H1 (cell line): ENCODE measurements at regions not wholly inside any gene's neighbourhood (a gene's known extent, or its start where the extent isn't known, plus 50 kb on each side); places are given as distances from the start of the nearest gene placed in this dataset.

ENCODE experiments used
- CTCF ChIA-PET: fragments of 300-600 bp; sonication (Branson Sonifier 250); formaldehyde crosslinking; loops from one replicate; lab custom pipeline; 2021; ENCODE audit not compliant: partially characterized antibody; lab: Charles Lee
- POLR2A ChIA-PET: fragments of 300-600 bp; sonication (Branson Sonifier 250); formaldehyde crosslinking; loops from one replicate; lab custom pipeline; 2021; ENCODE audit warnings: inconsistent platforms; ENCODE audit not compliant: partially characterized antibody; lab: Charles Lee
- DNase-seq, 2 experiments: peaks; one replicate each; pipeline versions ENCODE4 v3.0.0 to v3.0.0-alpha.2; 2010 to 2022; ENCODE audit warnings: low spot score in 2 of 2, low read depth in 1 of 2, mixed read lengths in 1 of 2
- FAIRE-seq: peaks from 2 replicates; lab custom pipeline; 2011; peaks lifted over from hg19 to GRCh38; lab: Jason Lieb, UNC
- H2AFZ ChIP-seq: 2 replicates; pipeline ENCODE4 v1.8.1; 2012; ENCODE audit warnings: low read length, inconsistent platforms
- H2AK5ac ChIP-seq: 2 replicates; pipeline ENCODE4 v1.6.1; 2013; ENCODE audit warnings: low read depth, low read length
- H2BK120ac ChIP-seq: replicated peaks from 2 replicates; pipeline ENCODE3; 2013; ENCODE audit warnings: low read depth, low read length, inconsistent platforms
- H2BK12ac ChIP-seq: 2 replicates; pipeline ENCODE4 v1.6.1; 2013; ENCODE audit warnings: low read depth, low read length
- H2BK15ac ChIP-seq: 2 replicates; pipeline ENCODE4 v1.6.1; 2013; ENCODE audit warnings: low read length
- H2BK20ac ChIP-seq: 2 replicates; pipeline ENCODE4 v1.6.1; 2013; ENCODE audit warnings: low read length
- H2BK5ac ChIP-seq: 2 replicates; pipeline ENCODE4 v1.6.1; 2013; ENCODE audit warnings: low read depth, low read length
- H3K14ac ChIP-seq: 2 replicates; pipeline ENCODE4 v1.6.1; 2013; ENCODE audit warnings: inconsistent platforms; ENCODE audit not compliant: insufficient read length
- H3K18ac ChIP-seq: 2 replicates; pipeline ENCODE4 v1.6.1; 2013; ENCODE audit warnings: low read length; ENCODE audit errors: extremely low read depth
- H3K23ac ChIP-seq: 2 replicates; pipeline ENCODE4 v1.6.1; 2013; ENCODE audit warnings: inconsistent platforms; ENCODE audit not compliant: insufficient read length
- H3K23me2 ChIP-seq: 2 replicates; pipeline ENCODE4 v1.6.1; 2013; ENCODE audit warnings: low read depth, low read length
- H3K27ac ChIP-seq: 2 replicates; pipeline ENCODE4 v1.6.1; 2011; ENCODE audit warnings: low read depth, low read length, inconsistent platforms
- H3K27me3 ChIP-seq, 4 experiments: replicated peaks in 1 of 4; 1 replicate in 1 of 4; 2 replicates in 3 of 4; pipeline versions ENCODE4 v1.6.1 to v1.8.1; 2011 to 2013; ENCODE audit warnings: low read length in 3 of 4, mild to moderate bottlenecking in 3 of 4, inconsistent platforms in 2 of 4, mixed read lengths in 2 of 4, moderate library complexity in 1 of 4; ENCODE audit not compliant: control insufficient read depth in 3 of 4, insufficient read depth in 3 of 4; ENCODE audit errors: extremely low read depth in 1 of 4
- H3K36me3 ChIP-seq, 4 experiments: 2 replicates each; pipeline versions ENCODE4 v1.6.1 to v1.8.1; 2011 to 2013; ENCODE audit warnings: mild to moderate bottlenecking in 4 of 4, low read length in 3 of 4, moderate library complexity in 2 of 4, control low read depth in 1 of 4, inconsistent platforms in 1 of 4; ENCODE audit not compliant: insufficient read depth in 4 of 4, control insufficient read depth in 2 of 4
- H3K4ac ChIP-seq: replicated peaks from 2 replicates; pipeline ENCODE3; 2013; ENCODE audit warnings: low read length, low read depth, mixed read lengths, inconsistent platforms; ENCODE audit not compliant: insufficient read length
- H3K4me1 ChIP-seq, 4 experiments: replicated peaks in 1 of 4; 1 replicate in 1 of 4; 2 replicates in 3 of 4; pipeline versions ENCODE4 v1.6.1 to v1.8.1; 2011 to 2013; ENCODE audit warnings: low read length in 3 of 4, inconsistent platforms in 2 of 4, mixed read lengths in 1 of 4; ENCODE audit not compliant: insufficient read depth in 4 of 4, control insufficient read depth in 3 of 4
- H3K4me2 ChIP-seq, 2 experiments: 2 replicates each; pipeline versions ENCODE4 v1.6.1 to v1.8.1; 2011 to 2013; ENCODE audit warnings: low read depth in 2 of 2, low read length in 2 of 2, control low read depth in 1 of 2, inconsistent platforms in 1 of 2, mild to moderate bottlenecking in 1 of 2; ENCODE audit not compliant: insufficient read depth in 1 of 2
- H3K4me3 ChIP-seq, 4 experiments: fragments of 200-600, 300-600 bp in 1 of 4; sonication (generic), shearing (Covaris generic), sonication (Bioruptor Twin) in 1 of 4; 2 replicates each; pipeline versions ENCODE4 v1.5.1 to v1.8.1; 2011 to 2016; ENCODE audit warnings: low read length in 4 of 4, low read depth in 3 of 4, control low read depth in 2 of 4, inconsistent platforms in 2 of 4, mild to moderate bottlenecking in 2 of 4, mixed read lengths in 1 of 4, moderate library complexity in 1 of 4; ENCODE audit not compliant: insufficient read depth in 2 of 4; ENCODE audit errors: extremely low read depth in 1 of 4
- H3K56ac ChIP-seq: replicated peaks from 2 replicates; pipeline ENCODE3; 2013; ENCODE audit warnings: low read depth, mild to moderate bottlenecking, mixed read lengths, low read length, inconsistent platforms; ENCODE audit not compliant: insufficient read length
- H3K79me1 ChIP-seq: 2 replicates; pipeline ENCODE4 v1.6.1; 2013; ENCODE audit warnings: low read depth, low read length, control low read depth
- H3K79me2 ChIP-seq, 2 experiments: 2 replicates each; pipeline versions ENCODE4 v1.6.1 to v1.8.1; 2012 to 2013; ENCODE audit warnings: low read length in 2 of 2, mild to moderate bottlenecking in 2 of 2, inconsistent platforms in 1 of 2; ENCODE audit not compliant: insufficient read depth in 2 of 2, control insufficient read depth in 1 of 2
- H3K9ac ChIP-seq, 4 experiments: replicated peaks in 1 of 4; 1 replicate in 1 of 4; 2 replicates in 3 of 4; pipeline versions ENCODE4 v1.6.1 to v1.8.1; 2011 to 2013; ENCODE audit warnings: low read depth in 3 of 4, low read length in 3 of 4, control low read depth in 2 of 4, mild to moderate bottlenecking in 2 of 4, moderate library complexity in 2 of 4, inconsistent platforms in 1 of 4; ENCODE audit errors: extremely low read depth in 1 of 4
- H3K9me3 ChIP-seq, 2 experiments: 2 replicates each; pipeline versions ENCODE4 v1.6.1 to v1.8.1; 2012 to 2013; ENCODE audit warnings: mild to moderate bottlenecking in 2 of 2, moderate library complexity in 2 of 2, control low read depth in 1 of 2, inconsistent platforms in 1 of 2, low read depth in 1 of 2, low read length in 1 of 2, mixed read lengths in 1 of 2; ENCODE audit not compliant: insufficient read depth in 2 of 2
- H4K20me1 ChIP-seq, 2 experiments: replicated peaks in 1 of 2; 2 replicates each; pipeline versions ENCODE3 to v1.8.1; 2011 to 2013; ENCODE audit warnings: inconsistent platforms in 2 of 2, low read length in 2 of 2, mild to moderate bottlenecking in 1 of 2; ENCODE audit not compliant: insufficient read depth in 2 of 2, control insufficient read depth in 1 of 2
- H4K5ac ChIP-seq: 2 replicates; pipeline ENCODE4 v1.6.1; 2013; ENCODE audit warnings: low read length, low read depth, mixed read lengths, inconsistent platforms; ENCODE audit not compliant: insufficient read length
- H4K8ac ChIP-seq: 2 replicates; pipeline ENCODE4 v1.8.0; 2013; ENCODE audit warnings: mild to moderate bottlenecking, moderate library complexity, low read length, inconsistent platforms; ENCODE audit not compliant: insufficient read depth; ENCODE audit errors: extremely low read depth
- H4K91ac ChIP-seq: replicated peaks from 2 replicates; pipeline ENCODE3; 2013; ENCODE audit warnings: low read length, mixed read lengths, inconsistent platforms; ENCODE audit not compliant: insufficient read length
- BCL11A ChIP-seq, 2 experiments: IDR thresholded peaks; one replicate each; pipeline ENCODE4 v1.6.1; 2011; ENCODE audit warnings: low read depth in 2 of 2, low read length in 2 of 2, mild to moderate bottlenecking in 2 of 2
- BRCA1 ChIP-seq: IDR thresholded peaks from 2 replicates; pipeline ENCODE4 v1.6.1; 2012; ENCODE audit warnings: low read depth, low read length, improper control_type of control experiment
- CTBP2 ChIP-seq: IDR thresholded peaks from 2 replicates; pipeline ENCODE4 v1.7.0; 2011; ENCODE audit warnings: borderline replicate concordance, mild to moderate bottlenecking, moderate library complexity, mixed read lengths, low read length; ENCODE audit not compliant: insufficient read depth, insufficient read length
- KDM4A ChIP-seq: IDR thresholded peaks from one replicate; pipeline ENCODE4 v1.7.1; 2012; ENCODE audit warnings: low read depth, mild to moderate bottlenecking, moderate library complexity, low read length, inconsistent platforms; ENCODE audit not compliant: severe bottlenecking
- NANOG ChIP-seq: IDR thresholded peaks from 2 replicates; pipeline ENCODE4 v1.6.1; 2011; ENCODE audit warnings: low read length, low read depth, mild to moderate bottlenecking, inconsistent platforms; ENCODE audit not compliant: insufficient read depth, poor library complexity, severe bottlenecking
- RNF2 ChIP-seq: fragments of 200-900, 300-1000 bp; sonication (generic); IDR thresholded peaks from 2 replicates; pipeline ENCODE4 v1.7.1; 2016; ENCODE audit warnings: borderline replicate concordance, low read depth, mild to moderate bottlenecking, antibody characterized with exemption, low read length; ENCODE audit not compliant: poor library complexity, severe bottlenecking; ENCODE audit errors: missing control alignments
- SP2 ChIP-seq: IDR thresholded peaks from 2 replicates; pipeline ENCODE4 v1.6.1; 2012; ENCODE audit warnings: mild to moderate bottlenecking, low read length, inconsistent platforms
- WGBS, 2 experiments: shearing (Covaris generic) in 1 of 2; methylation state at CpG; one replicate each; pipeline versions ENCODE4 v1.1.6 to v1.1.7; 2013 to 2015; ENCODE audit warnings: low lambda C conversion rate in 2 of 2, mixed read lengths in 2 of 2, inconsistent platforms in 1 of 2, low coverage in 1 of 2, missing lambda C conversion rate in 1 of 2; ENCODE audit not compliant: insufficient replicate concordance in 2 of 2, insufficient coverage in 1 of 2, insufficient read length in 1 of 2; ENCODE audit errors: extremely low coverage in 1 of 2, missing lambda C conversion rate in 1 of 2; 5-methylcytosine and 5-hydroxymethylcytosine counted together
- TF ChIP-seq, protein P1 (sequence below), 3 experiments: IDR thresholded peaks; 1 replicate in 2 of 3; 2 replicates in 1 of 3; pipeline versions ENCODE4 v1.5.1 to v1.6.1; 2011; ENCODE audit warnings: low read length in 3 of 3, mild to moderate bottlenecking in 3 of 3, inconsistent platforms in 2 of 3, low read depth in 1 of 3, moderate library complexity in 1 of 3; ENCODE audit not compliant: insufficient read depth in 1 of 3; ENCODE audit errors: control extremely low read depth in 1 of 3
- TF ChIP-seq, protein P2 (sequence below): IDR thresholded peaks from 2 replicates; pipeline ENCODE4 v1.6.1; 2011; ENCODE audit warnings: low read depth, mild to moderate bottlenecking, low read length; ENCODE audit not compliant: insufficient read depth

DNA sequence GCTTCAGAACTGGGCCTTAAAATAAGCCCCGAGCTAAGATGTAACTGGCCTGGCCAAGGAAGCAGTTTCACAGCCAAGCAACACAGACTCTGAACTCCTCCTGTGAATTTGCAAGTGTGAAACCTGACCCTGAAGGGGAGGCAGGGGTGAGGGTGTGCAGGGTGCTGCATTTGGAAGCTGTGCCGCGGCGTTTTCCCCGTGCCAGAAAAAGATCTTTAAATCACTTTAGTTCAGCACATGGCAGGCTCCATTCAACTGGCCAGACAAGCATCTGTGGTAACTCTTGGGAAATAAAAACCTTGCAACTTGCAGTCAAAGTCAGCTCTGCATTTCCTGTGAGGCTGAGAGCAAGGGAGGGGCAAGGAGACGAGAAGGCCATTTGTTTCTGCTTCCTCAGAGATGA lies 209.3 kb upstream of the SOX11 start:
- Histone ChIP-seq H2AK5ac (no peak overlapping the region), H3K79me2 (no peaks in the 10 kb centered on the region), H3K27ac (no peak overlapping the region), H3K4me3 (0 out of 8 replicates have a peak overlapping the region, but pooled peaks of 1 of the 4 experiments have one; percentile 4), H2BK12ac (peak overlapping the region; percentile 98; the same call in 1 of the 2 replicates), H3K9me3 (no peaks in the 10 kb centered on the region), H3K56ac (no peak overlapping the region), H3K23me2 (0 out of 2 replicates have a peak, but pooled peaks cover 1% of the 10 kb centered on the region), H4K91ac (peak overlapping the region; percentile 38), H2BK15ac (no peak overlapping the region), H2BK20ac (no peak overlapping the region), H3K27me3 (no peaks in the 10 kb centered on the region; a peak in 1 of 7 replicates), H3K36me3 (no peaks in the 10 kb centered on the region), H3K9ac (no peak overlapping the region), H2AFZ (peak overlapping the region; percentile 71; the same call in 1 of the 2 replicates), H3K4ac (no peak overlapping the region), H3K14ac (no peak overlapping the region), H3K23ac (no peak overlapping the region), H4K8ac (no peak overlapping the region; the same call in 1 of the 2 replicates), H4K20me1 (no peaks in the 10 kb centered on the region), H4K5ac (no peak overlapping the region), H3K18ac (peak overlapping the region; percentile 81; the same call in 1 of the 2 replicates), H3K79me1 (no peaks in the 10 kb centered on the region), H2BK5ac (peak overlapping the region; percentile 58; the same call in 1 of the 2 replicates), H3K4me1 (peaks cover 5 to 25% (median 15%) of the 10 kb centered on the region in 4 experiments), H3K4me2 (peak overlapping the region; percentile 44 to 53; a peak in 3 of 4 replicates), H2BK120ac (no peak overlapping the region)
- 27% methylated on average over 6 of the region's 6 CpGs; no CpG with 5 or more reads in 1 of the 2 experiments for WGBS, 2 experiments
- peak in 1 of 2 experiments; percentile 58 for DNase-seq
- ChIA-PET POLR2A (interaction anchor here (0.9 to 1.4 kb wide), 2 partner anchors 11 to 14 kb away, joined by 3 read pairs; no protein-coding TSS in a partner anchor), CTCF (no interaction called here)
- peak; percentile 13 for FAIRE-seq
- TF ChIP-seq, protein P1, sequence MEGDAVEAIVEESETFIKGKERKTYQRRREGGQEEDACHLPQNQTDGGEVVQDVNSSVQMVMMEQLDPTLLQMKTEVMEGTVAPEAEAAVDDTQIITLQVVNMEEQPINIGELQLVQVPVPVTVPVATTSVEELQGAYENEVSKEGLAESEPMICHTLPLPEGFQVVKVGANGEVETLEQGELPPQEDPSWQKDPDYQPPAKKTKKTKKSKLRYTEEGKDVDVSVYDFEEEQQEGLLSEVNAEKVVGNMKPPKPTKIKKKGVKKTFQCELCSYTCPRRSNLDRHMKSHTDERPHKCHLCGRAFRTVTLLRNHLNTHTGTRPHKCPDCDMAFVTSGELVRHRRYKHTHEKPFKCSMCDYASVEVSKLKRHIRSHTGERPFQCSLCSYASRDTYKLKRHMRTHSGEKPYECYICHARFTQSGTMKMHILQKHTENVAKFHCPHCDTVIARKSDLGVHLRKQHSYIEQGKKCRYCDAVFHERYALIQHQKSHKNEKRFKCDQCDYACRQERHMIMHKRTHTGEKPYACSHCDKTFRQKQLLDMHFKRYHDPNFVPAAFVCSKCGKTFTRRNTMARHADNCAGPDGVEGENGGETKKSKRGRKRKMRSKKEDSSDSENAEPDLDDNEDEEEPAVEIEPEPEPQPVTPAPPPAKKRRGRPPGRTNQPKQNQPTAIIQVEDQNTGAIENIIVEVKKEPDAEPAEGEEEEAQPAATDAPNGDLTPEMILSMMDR (IDR thresholded peaks at IDR 0.05; ENCODE audit: control extremely low read depth in 1 of 3, insufficient read depth in 1 of 3, low read depth in 1 of 3, low read length in 3 of 3) = no peak
- TF ChIP-seq, protein P2, sequence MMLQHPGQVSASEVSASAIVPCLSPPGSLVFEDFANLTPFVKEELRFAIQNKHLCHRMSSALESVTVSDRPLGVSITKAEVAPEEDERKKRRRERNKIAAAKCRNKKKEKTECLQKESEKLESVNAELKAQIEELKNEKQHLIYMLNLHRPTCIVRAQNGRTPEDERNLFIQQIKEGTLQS = no peak
- TF ChIP-seq BCL11A (IDR thresholded peaks at IDR 0.05; ENCODE audit: low read depth in 2 of 2, low read length in 2 of 2) (no peak), NANOG (no peak), KDM4A (no peak), SP2 (no peak), CTBP2 (no peak), BRCA1 (no peak), RNF2 (no peak)
